Lower leg skin (tissue), 4 donors: ENCODE measurements at regions not wholly inside any gene's neighbourhood (a gene's known extent, or its start where the extent isn't known, plus 50 kb on each side); places are given as distances from the start of the nearest gene placed in this dataset.

Experiments used
- DNase-seq, 2 donors: peaks; one replicate each; pipeline ENCODE4 v3.0.0-alpha.2; 2019; ENCODE audit warnings: low spot score in 2 of 2
- H3K4me3 ChIP-seq: fragments of 200-600 bp; sonication (generic); 2 replicates; pipeline ENCODE4 v1.5.1; 2017; ENCODE audit warnings: mild to moderate bottlenecking, low read depth; ENCODE audit not compliant: poor library complexity, severe bottlenecking
- CTCF ChIP-seq, 3 donors: fragments of 450-650 bp; IDR thresholded peaks; one replicate each; pipeline ENCODE4 v1.5.1; 2016; ENCODE audit warnings: antibody characterized with exemption in 3 of 3, mild to moderate bottlenecking in 3 of 3, moderate library complexity in 2 of 3
- POLR2A ChIP-seq, 2 donors: fragments of 450-650 bp; IDR thresholded peaks; one replicate each; pipeline ENCODE4 v1.6.1; 2016 to 2017; ENCODE audit warnings: antibody characterized with exemption in 2 of 2, mild to moderate bottlenecking in 1 of 2, moderate library complexity in 1 of 2
- WGBS, 2 donors: methylation state at CpG; one replicate each; pipeline ENCODE4 v1.1.5; 2018; 5-methylcytosine and 5-hydroxymethylcytosine counted together
- intact Hi-C: fragments of 100-400 bp; cut with DNase I; formaldehyde crosslinking; loops from one replicate; pipeline ENCODE4 v1.15.0; 2023; ENCODE audit warnings: low total_unique reads

- WGBS, 2 donors = 81 to 85% methylated on average over 7 of the region's 7 CpGs
- TF ChIP-seq CTCF (IDR thresholded peaks at IDR 0.05) (no peak), POLR2A (IDR thresholded peaks at IDR 0.05) (no peak)
- intact Hi-C loops = no loop called here
- H3K4me3 ChIP-seq = no peak overlapping the region
- DNase-seq = no peak
Measured at GRCh38 chr6:6392214-6393068, 72.0 kb upstream of the F13A1 start.

- H3K4me3 ChIP-seq = no peak overlapping the region
- DNase-seq = no peak
- TF ChIP-seq POLR2A (IDR thresholded peaks at IDR 0.05) (no peak), CTCF (IDR thresholded peaks at IDR 0.05) (no peak)
- intact Hi-C loops = no loop called here
- 66 to 71% methylated on average over 6 of the region's 6 CpGs for WGBS, 2 donors
Measured at GRCh38 chr6:6393069-6393529, 72.6 kb upstream of the F13A1 start.

GRCh38 chr6:6395581-6396197, 75.2 kb upstream of the F13A1 start:
- H3K4me3 ChIP-seq = no peak overlapping the region
- TF ChIP-seq CTCF (IDR thresholded peaks at IDR 0.05) (no peak), POLR2A (IDR thresholded peaks at IDR 0.05) (no peak)
- DNase-seq = no peak
- WGBS, 2 donors = 50 to 58% methylated on average over 5 of the region's 5 CpGs
- intact Hi-C loops = no loop called here

GRCh38 chr6:6397842-6398241, 77.4 kb upstream of the F13A1 start:
- TF ChIP-seq CTCF (IDR thresholded peaks at IDR 0.05) (no peak), POLR2A (IDR thresholded peaks at IDR 0.05) (no peak)
- 68 to 69% methylated on average over 5 of the region's 5 CpGs for WGBS, 2 donors
- DNase-seq = no peak
- intact Hi-C loops = no loop called here
- H3K4me3 ChIP-seq = no peak overlapping the region

- 46 to 88% methylated on average over 2 of the region's 2 CpGs for WGBS, 2 donors
- intact Hi-C loops = no loop called here
- TF ChIP-seq CTCF (IDR thresholded peaks at IDR 0.05) = no peak
- no peak for TF ChIP-seq POLR2A (IDR thresholded peaks at IDR 0.05)
- no peak for DNase-seq
- H3K4me3 ChIP-seq = no peak overlapping the region
Measured at GRCh38 chr6:6399568-6399967, 79.1 kb upstream of the F13A1 start.
